ENCODE measurements at regions not wholly inside any gene's neighbourhood (a gene's known extent, or its start where the extent isn't known, plus 50 kb on each side); places are given as distances from the start of the nearest gene placed in this dataset.

- TF ChIP-seq EP300 (IDR thresholded peaks at IDR 0.05) = no peak
- TF ChIP-seq CTCF (IDR thresholded peaks at IDR 0.05) = no peak
- TF ChIP-seq POLR2AphosphoS5 (IDR thresholded peaks at IDR 0.05) = no peak
- TF ChIP-seq POLR2A (IDR thresholded peaks at IDR 0.05) = no peak
Measured at GRCh38 chr4:19930742-19931141, 321.0 kb upstream of the SLIT2 start.

Measured in sigmoid colon (tissue), 4 donors.